PC-3 (cell line): ENCODE measurements at regions not wholly inside any gene's neighbourhood (a gene's known extent, or its start where the extent isn't known, plus 50 kb on each side); places are given as distances from the start of the nearest gene placed in this dataset.

Experiments used
- ATAC-seq: fragments of 200-7000 bp; cut with Tn5 transposase; 2 replicates; pipeline ENCODE4 v1.9.1; 2020; ENCODE audit warnings: mild to moderate bottlenecking, moderate library complexity
- BruUV-seq: library from RNA; stranded (reverse); fragments of 400-500 nt; replicated peaks from 2 replicates; lab custom pipeline; 2021; lab: Mats Ljungman, UMichigan
- CTCF ChIA-PET: fragments of 300-600 bp; sonication (Branson Sonifier 250); formaldehyde crosslinking; loops from one replicate; lab custom pipeline; 2022; ENCODE audit warnings: antibody characterized with exemption; lab: Charles Lee
- POLR2A ChIA-PET: fragments of 300-600 bp; sonication (Branson Sonifier 250); formaldehyde crosslinking; loops from one replicate; lab custom pipeline; 2022; ENCODE audit warnings: antibody characterized with exemption; ENCODE audit not compliant: unreplicated experiment; lab: Charles Lee
- DNase-seq: peaks from one replicate; pipeline ENCODE4 v3.0.0-alpha.2; 2015
- H2AFZ ChIP-seq: fragments of 300-600 bp; sonication (generic); 2 replicates; pipeline ENCODE4 v1.6.0; 2016; ENCODE audit warnings: antibody characterized with exemption, low read length
- H3F3A ChIP-seq: fragments of 300-600 bp; sonication (generic); one replicate; pipeline ENCODE4 v1.6.0; 2017; ENCODE audit warnings: antibody characterized with exemption, low read length, control low read depth, mild to moderate bottlenecking; ENCODE audit not compliant: unreplicated experiment
- H3K27ac ChIP-seq: fragments of 300-600 bp; sonication (generic); 2 replicates; pipeline ENCODE4 v1.5.1; 2016; ENCODE audit warnings: mild to moderate bottlenecking, low read length
- H3K27me3 ChIP-seq: fragments of 300-600 bp; sonication (generic); 2 replicates; pipeline ENCODE4 v1.6.1; 2016; ENCODE audit warnings: low read length, mixed read lengths
- H3K36me3 ChIP-seq: fragments of 300-600 bp; sonication (generic); 2 replicates; pipeline ENCODE4 v1.6.1; 2016; ENCODE audit warnings: low read depth, mixed run types, low read length, mixed read lengths
- H3K4me1 ChIP-seq: fragments of 300-600 bp; sonication (generic); 2 replicates; pipeline ENCODE4 v1.5.1; 2016; ENCODE audit warnings: low read length; ENCODE audit not compliant: insufficient read depth
- H3K4me2 ChIP-seq: fragments of 300-600 bp; sonication (generic); 2 replicates; pipeline ENCODE4 v1.6.0; 2016; ENCODE audit warnings: low read length
- H3K4me3 ChIP-seq: fragments of 300-600 bp; sonication (generic); 2 replicates; pipeline ENCODE4 v1.5.1; 2016; ENCODE audit warnings: mild to moderate bottlenecking, low read length, mixed read lengths
- H3K79me2 ChIP-seq: fragments of 300-600 bp; sonication (generic); 2 replicates; pipeline ENCODE4 v1.6.1; 2017; ENCODE audit warnings: low read length, mixed read lengths
- H3K9ac ChIP-seq: fragments of 300-600 bp; sonication (generic); 2 replicates; pipeline ENCODE4 v1.6.0; 2016; ENCODE audit warnings: mild to moderate bottlenecking, low read length
- H3K9me2 ChIP-seq: fragments of 300-600 bp; sonication (generic); replicated peaks from 2 replicates; pipeline ENCODE4 v1.6.1; 2016; ENCODE audit warnings: mixed run types, low read length, mixed read lengths
- H3K9me3 ChIP-seq: fragments of 300-600 bp; sonication (generic); 2 replicates; pipeline ENCODE4 v1.6.1; 2016; ENCODE audit warnings: low read length, mixed read lengths
- H4K20me1 ChIP-seq: fragments of 300-600 bp; sonication (generic); 2 replicates; pipeline ENCODE4 v1.6.1; 2016; ENCODE audit warnings: low read length, mixed read lengths
- CTCF ChIP-seq: fragments of 300-600 bp; sonication (generic); conservative IDR thresholded peaks from 2 replicates; pipeline ENCODE4 v1.5.1; 2017; ENCODE audit warnings: antibody characterized with exemption, low read depth, mild to moderate bottlenecking, low read length
- EZH2 ChIP-seq: fragments of 300-600 bp; sonication (generic); IDR thresholded peaks from one replicate; pipeline ENCODE4 v1.6.1; 2017; ENCODE audit warnings: antibody characterized with exemption, mild to moderate bottlenecking, low read length; ENCODE audit not compliant: unreplicated experiment
- EZH2phosphoT487 ChIP-seq: fragments of 300-600 bp; sonication (generic); IDR thresholded peaks from 2 replicates; pipeline ENCODE4 v1.6.1; 2018; ENCODE audit warnings: mild to moderate bottlenecking, antibody characterized with exemption, low read length, borderline replicate concordance
- intact Hi-C: fragments of 100-400 bp; cut with micrococcal nuclease; formaldehyde crosslinking; loops from 2 replicates; pipeline ENCODE4 v1.9.0; 2023

GRCh38 chr6:15037253-15037652, 208.6 kb upstream of the JARID2 start:
- DNase-seq (no peak), ATAC-seq (no peak)
- H3K9ac ChIP-seq = no peak overlapping the region
- BruUV-seq = no TSS peak
- H3K27ac ChIP-seq = no peak overlapping the region
- no peak overlapping the region for H3K4me2 ChIP-seq
- intact Hi-C loops = no loop called here
- no peaks in the 10 kb centered on the region for H3F3A ChIP-seq
- no peaks in the 10 kb centered on the region for H3K79me2 ChIP-seq
- H2AFZ ChIP-seq = no peak overlapping the region
- H3K9me2 ChIP-seq = no peaks in the 10 kb centered on the region
- no peaks in the 10 kb centered on the region for H3K36me3 ChIP-seq
- no peaks in the 10 kb centered on the region for H3K27me3 ChIP-seq
- TF ChIP-seq EZH2 = no peak
- TF ChIP-seq EZH2phosphoT487 = no peak
- TF ChIP-seq CTCF = no peak
- ChIA-PET CTCF (no interaction called here), POLR2A (no interaction called here)
- no peaks in the 10 kb centered on the region for H4K20me1 ChIP-seq
- no peak overlapping the region for H3K4me3 ChIP-seq
- H3K9me3 ChIP-seq = no peaks in the 10 kb centered on the region
- no peaks in the 10 kb centered on the region for H3K4me1 ChIP-seq

- ChIA-PET CTCF (no interaction called here), POLR2A (no interaction called here)
- H3K27ac ChIP-seq = no peak overlapping the region
- no peak overlapping the region for H3K9ac ChIP-seq
- no peak overlapping the region for H3K4me2 ChIP-seq
- TF ChIP-seq EZH2phosphoT487 (no peak), CTCF (no peak), EZH2 (no peak)
- no peaks in the 10 kb centered on the region for H3F3A ChIP-seq
- H3K9me2 ChIP-seq = no peaks in the 10 kb centered on the region
- DNase-seq (no peak), ATAC-seq (no peak)
- H4K20me1 ChIP-seq = no peaks in the 10 kb centered on the region
- no TSS peak for BruUV-seq
- no peaks in the 10 kb centered on the region for H3K36me3 ChIP-seq
- no peak overlapping the region for H3K4me3 ChIP-seq
- intact Hi-C loops = no loop called here
- H3K27me3 ChIP-seq = no peaks in the 10 kb centered on the region
- H3K4me1 ChIP-seq = no peaks in the 10 kb centered on the region
- no peaks in the 10 kb centered on the region for H3K9me3 ChIP-seq
- no peaks in the 10 kb centered on the region for H3K79me2 ChIP-seq
- no peak overlapping the region for H2AFZ ChIP-seq
Observed at GRCh38 chr6:15038013-15038791, 207.7 kb upstream of the JARID2 start.

GRCh38 chr6:15039136-15039535, 206.7 kb upstream of the JARID2 start:
- Histone ChIP-seq H3K27ac (no peak overlapping the region), H3K4me2 (no peak overlapping the region), H3K4me1 (no peaks in the 10 kb centered on the region), H3F3A (no peaks in the 10 kb centered on the region), H4K20me1 (no peaks in the 10 kb centered on the region), H3K79me2 (no peaks in the 10 kb centered on the region), H3K27me3 (no peaks in the 10 kb centered on the region), H2AFZ (no peak overlapping the region), H3K9ac (no peak overlapping the region), H3K9me3 (no peaks in the 10 kb centered on the region), H3K4me3 (no peak overlapping the region), H3K9me2 (no peaks in the 10 kb centered on the region), H3K36me3 (no peaks in the 10 kb centered on the region)
- ChIA-PET CTCF (no interaction called here), POLR2A (no interaction called here)
- DNase-seq (no peak), ATAC-seq (no peak)
- BruUV-seq = no TSS peak
- intact Hi-C loops = no loop called here
- TF ChIP-seq EZH2phosphoT487 (no peak), CTCF (no peak), EZH2 (no peak)
